ENCODE measurements at regions not wholly inside any gene's neighbourhood (a gene's known extent, or its start where the extent isn't known, plus 50 kb on each side); places are given as distances from the start of the nearest gene placed in this dataset.
"Not testable (repeated sequence)": the region's sequence is repeated elsewhere in the genome, so short reads cannot be mapped to it uniquely, and the experiment has no call there.

- Histone ChIP-seq H2AK5ac (ENCODE audit: low read length) (no peak overlapping the region), H2BK5ac (ENCODE audit: low read length) (no peak overlapping the region)
Measured at GRCh38 chr10:9149134-9149533, 1094.6 kb downstream of the GATA3 start.

GRCh38 chr10:9153057-9153456 is 1098.6 kb downstream of the GATA3 start:
- not testable (repeated sequence) for H4K5ac ChIP-seq (ENCODE audit: low read length); H2BK15ac ChIP-seq (replicated peaks; ENCODE audit: low read depth); H3K27ac ChIP-seq (ENCODE audit: low read depth, low read length); H3K36me3 ChIP-seq (ENCODE audit: control insufficient read depth, insufficient read depth, low read length); H3K4ac ChIP-seq (ENCODE audit: low read depth, low read length); H2AK5ac ChIP-seq (ENCODE audit: low read length); H3K4me3 ChIP-seq (ENCODE audit: low read length); DNase-seq; H4K8ac ChIP-seq (ENCODE audit: low read depth, low read length); H3K18ac ChIP-seq (ENCODE audit: low read length); H2BK120ac ChIP-seq (ENCODE audit: low read depth, low read length); H3K4me2 ChIP-seq (ENCODE audit: low read length); H3K56ac ChIP-seq (ENCODE audit: low read length); H3K9ac ChIP-seq (ENCODE audit: low read length); H3K4me1 ChIP-seq (ENCODE audit: control insufficient read depth, low read depth, low read length); H3K79me1 ChIP-seq (ENCODE audit: low read length); H3K27me3 ChIP-seq (ENCODE audit: insufficient read depth, low read length, poor library complexity); H2BK5ac ChIP-seq (ENCODE audit: low read length); H3K79me2 ChIP-seq (ENCODE audit: control insufficient read depth, insufficient read depth, low read length); H3K23ac ChIP-seq (ENCODE audit: low read length)
- whole genome bisulfite sequencing (ENCODE audit: extremely low coverage, insufficient coverage, low lambda C conversion rate) = no CpG with 5 or more reads among the region's 1 CpG

More at GRCh38 chr10:9149134-9149533, 1094.6 kb downstream of the GATA3 start:
- Histone ChIP-seq H2BK15ac (replicated peaks; ENCODE audit: low read depth) (no peak overlapping the region), H3K79me1 (ENCODE audit: low read length) (no peaks in the 10 kb centered on the region), H3K4me3 (ENCODE audit: low read length) (no peak overlapping the region), H3K4me2 (ENCODE audit: low read length) (no peak overlapping the region), H3K9ac (ENCODE audit: low read length) (no peak overlapping the region), H4K8ac (ENCODE audit: low read depth, low read length) (no peak overlapping the region), H3K36me3 (ENCODE audit: control insufficient read depth, insufficient read depth, low read length) (no peaks in the 10 kb centered on the region), H3K27ac (ENCODE audit: low read depth, low read length) (no peak overlapping the region), H3K79me2 (ENCODE audit: control insufficient read depth, insufficient read depth, low read length) (no peaks in the 10 kb centered on the region), H3K56ac (ENCODE audit: low read length) (no peak overlapping the region), H3K18ac (ENCODE audit: low read length) (no peak overlapping the region), H2BK120ac (ENCODE audit: low read depth, low read length) (no peak overlapping the region), H3K4me1 (ENCODE audit: control insufficient read depth, low read depth, low read length) (no peaks in the 10 kb centered on the region), H3K23ac (ENCODE audit: low read length) (no peak overlapping the region), H3K27me3 (ENCODE audit: insufficient read depth, low read length, poor library complexity) (no peaks in the 10 kb centered on the region), H3K4ac (ENCODE audit: low read depth, low read length) (no peak overlapping the region), H4K5ac (ENCODE audit: low read length) (no peak overlapping the region)
- DNase-seq = no peak

GRCh38 chr10:9157656-9158055 is 1103.2 kb downstream of the GATA3 start:
- Histone ChIP-seq H3K27ac (ENCODE audit: low read depth, low read length) (no peak overlapping the region), H4K5ac (ENCODE audit: low read length) (no peak overlapping the region)
- DNase-seq = no peak

GRCh38 chr10:9158675-9159074 is 1104.2 kb downstream of the GATA3 start:
- no peak overlapping the region for H3K18ac ChIP-seq (ENCODE audit: low read length)
- H3K56ac ChIP-seq (ENCODE audit: low read length) = no peak overlapping the region
- no peak overlapping the region for H3K23ac ChIP-seq (ENCODE audit: low read length)
- H4K5ac ChIP-seq (ENCODE audit: low read length) = no peak overlapping the region
- no peak overlapping the region for H2BK15ac ChIP-seq (replicated peaks; ENCODE audit: low read depth)
- whole genome bisulfite sequencing (ENCODE audit: extremely low coverage, insufficient coverage, low lambda C conversion rate) = no CpG with 5 or more reads among the region's 3 CpGs
- no peak overlapping the region for H3K4ac ChIP-seq (ENCODE audit: low read depth, low read length)
- no peak overlapping the region for H3K4me3 ChIP-seq (ENCODE audit: low read length)
- no peaks in the 10 kb centered on the region for H3K4me1 ChIP-seq (ENCODE audit: control insufficient read depth, low read depth, low read length)
- H3K36me3 ChIP-seq (ENCODE audit: control insufficient read depth, insufficient read depth, low read length) = no peaks in the 10 kb centered on the region
- H3K9ac ChIP-seq (ENCODE audit: low read length) = no peak overlapping the region
- H3K79me2 ChIP-seq (ENCODE audit: control insufficient read depth, insufficient read depth, low read length) = no peaks in the 10 kb centered on the region
- no peak overlapping the region for H2BK120ac ChIP-seq (ENCODE audit: low read depth, low read length)
- no peak overlapping the region for H2BK5ac ChIP-seq (ENCODE audit: low read length)
- DNase-seq = no peak
- H4K8ac ChIP-seq (ENCODE audit: low read depth, low read length) = no peak overlapping the region
- no peak overlapping the region for H3K4me2 ChIP-seq (ENCODE audit: low read length)
- H3K79me1 ChIP-seq (ENCODE audit: low read length) = no peaks in the 10 kb centered on the region
- H3K27me3 ChIP-seq (ENCODE audit: insufficient read depth, low read length, poor library complexity) = no peaks in the 10 kb centered on the region
- no peak overlapping the region for H3K27ac ChIP-seq (ENCODE audit: low read depth, low read length)
- H2AK5ac ChIP-seq (ENCODE audit: low read length) = no peak overlapping the region

More at GRCh38 chr10:9157656-9158055, 1103.2 kb downstream of the GATA3 start:
- Histone ChIP-seq H2BK5ac (ENCODE audit: low read length) (no peak overlapping the region), H3K56ac (ENCODE audit: low read length) (no peak overlapping the region), H3K4me2 (ENCODE audit: low read length) (no peak overlapping the region), H3K23ac (ENCODE audit: low read length) (no peak overlapping the region), H3K18ac (ENCODE audit: low read length) (no peak overlapping the region), H3K9ac (ENCODE audit: low read length) (no peak overlapping the region), H3K4me3 (ENCODE audit: low read length) (no peak overlapping the region), H3K36me3 (ENCODE audit: control insufficient read depth, insufficient read depth, low read length) (no peaks in the 10 kb centered on the region), H3K79me2 (ENCODE audit: control insufficient read depth, insufficient read depth, low read length) (no peaks in the 10 kb centered on the region), H4K8ac (ENCODE audit: low read depth, low read length) (no peak overlapping the region), H3K27me3 (ENCODE audit: insufficient read depth, low read length, poor library complexity) (no peaks in the 10 kb centered on the region), H2BK15ac (replicated peaks; ENCODE audit: low read depth) (no peak overlapping the region), H2BK120ac (ENCODE audit: low read depth, low read length) (no peak overlapping the region), H3K4me1 (ENCODE audit: control insufficient read depth, low read depth, low read length) (no peaks in the 10 kb centered on the region), H3K4ac (ENCODE audit: low read depth, low read length) (no peak overlapping the region), H3K79me1 (ENCODE audit: low read length) (no peaks in the 10 kb centered on the region), H2AK5ac (ENCODE audit: low read length) (no peak overlapping the region)
- no CpG with 5 or more reads among the region's 3 CpGs for WGBS (ENCODE audit: extremely low coverage, insufficient coverage, low lambda C conversion rate)

- Histone ChIP-seq H3K23ac (ENCODE audit: low read length) (no peak overlapping the region), H4K5ac (ENCODE audit: low read length) (no peak overlapping the region), H3K9ac (ENCODE audit: low read length) (no peak overlapping the region), H3K36me3 (ENCODE audit: control insufficient read depth, insufficient read depth, low read length) (no peaks in the 10 kb centered on the region), H3K79me1 (ENCODE audit: low read length) (no peaks in the 10 kb centered on the region), H3K4me3 (ENCODE audit: low read length) (no peak overlapping the region), H3K27me3 (ENCODE audit: insufficient read depth, low read length, poor library complexity) (no peaks in the 10 kb centered on the region), H4K8ac (ENCODE audit: low read depth, low read length) (no peak overlapping the region), H3K4me2 (ENCODE audit: low read length) (no peak overlapping the region), H2AK5ac (ENCODE audit: low read length) (no peak overlapping the region), H2BK120ac (ENCODE audit: low read depth, low read length) (no peak overlapping the region), H3K56ac (ENCODE audit: low read length) (no peak overlapping the region), H3K18ac (ENCODE audit: low read length) (no peak overlapping the region), H3K27ac (ENCODE audit: low read depth, low read length) (no peak overlapping the region), H3K79me2 (ENCODE audit: control insufficient read depth, insufficient read depth, low read length) (no peaks in the 10 kb centered on the region), H2BK5ac (ENCODE audit: low read length) (no peak overlapping the region), H3K4me1 (ENCODE audit: control insufficient read depth, low read depth, low read length) (no peaks in the 10 kb centered on the region), H2BK15ac (replicated peaks; ENCODE audit: low read depth) (no peak overlapping the region), H3K4ac (ENCODE audit: low read depth, low read length) (no peak overlapping the region)
- no peak for DNase-seq
- no CpG with 5 or more reads among the region's 2 CpGs for WGBS (ENCODE audit: extremely low coverage, insufficient coverage, low lambda C conversion rate)
Measured at GRCh38 chr10:9160275-9160674, 1105.8 kb downstream of the GATA3 start.

GRCh38 chr10:9163699-9164098 is 1109.2 kb downstream of the GATA3 start:
- Histone ChIP-seq H3K27ac (ENCODE audit: low read depth, low read length) (no peak overlapping the region), H3K4ac (ENCODE audit: low read depth, low read length) (no peak overlapping the region), H3K4me2 (ENCODE audit: low read length) (no peak overlapping the region), H3K79me1 (ENCODE audit: low read length) (no peaks in the 10 kb centered on the region), H3K9ac (ENCODE audit: low read length) (no peak overlapping the region), H3K4me3 (ENCODE audit: low read length) (no peak overlapping the region), H3K18ac (ENCODE audit: low read length) (no peak overlapping the region), H3K56ac (ENCODE audit: low read length) (no peak overlapping the region), H4K8ac (ENCODE audit: low read depth, low read length) (no peak overlapping the region), H3K36me3 (ENCODE audit: control insufficient read depth, insufficient read depth, low read length) (no peaks in the 10 kb centered on the region), H2AK5ac (ENCODE audit: low read length) (no peak overlapping the region), H3K27me3 (ENCODE audit: insufficient read depth, low read length, poor library complexity) (no peaks in the 10 kb centered on the region), H3K79me2 (ENCODE audit: control insufficient read depth, insufficient read depth, low read length) (no peaks in the 10 kb centered on the region), H2BK15ac (replicated peaks; ENCODE audit: low read depth) (no peak overlapping the region), H2BK5ac (ENCODE audit: low read length) (no peak overlapping the region), H4K5ac (ENCODE audit: low read length) (no peak overlapping the region), H2BK120ac (ENCODE audit: low read depth, low read length) (no peak overlapping the region), H3K4me1 (ENCODE audit: control insufficient read depth, low read depth, low read length) (no peaks in the 10 kb centered on the region), H3K23ac (ENCODE audit: low read length) (no peak overlapping the region)
- DNase-seq = no peak
- WGBS (ENCODE audit: extremely low coverage, insufficient coverage, low lambda C conversion rate) = 100% methylated on average over 1 of the region's 2 CpGs

Data from mesendoderm (in vitro differentiated cells).